Transverse colon (tissue), 4 donors: ENCODE measurements at regions not wholly inside any gene's neighbourhood (a gene's known extent, or its start where the extent isn't known, plus 50 kb on each side); places are given as distances from the start of the nearest gene placed in this dataset.

ENCODE experiments used
- DNase-seq: peaks from one replicate; pipeline ENCODE4 v3.0.0-alpha.2; 2019
- H3K27ac ChIP-seq, 4 donors: fragments of 200-600 bp; sonication (generic); 2 replicates each; pipeline ENCODE4 v1.5.1; 2016 to 2018; ENCODE audit warnings: inconsistent platforms in 4 of 4
- H3K27me3 ChIP-seq: fragments of 200-600 bp; sonication (generic); 2 replicates; pipeline ENCODE4 v1.5.1; 2017; ENCODE audit warnings: inconsistent platforms
- H3K36me3 ChIP-seq, 4 donors: fragments of 200-600 bp; sonication (generic); 2 replicates each; pipeline ENCODE4 v1.5.1; 2017 to 2019; ENCODE audit warnings: inconsistent platforms in 4 of 4
- H3K4me1 ChIP-seq, 4 donors: fragments of 200-600 bp; sonication (generic); 2 replicates each; pipeline ENCODE4 v1.5.1; 2017 to 2020; ENCODE audit warnings: inconsistent platforms in 4 of 4
- H3K4me3 ChIP-seq, 4 donors: fragments of 200-600 bp; sonication (generic); 1 replicate in 1 of 4; 2 replicates in 3 of 4; pipeline versions ENCODE4 v1.5.1 to v1.6.1; 2017 to 2019; ENCODE audit warnings: inconsistent platforms in 4 of 4
- H3K9me3 ChIP-seq, 2 donors: fragments of 200-600 bp; sonication (generic); 2 replicates each; pipeline ENCODE4 v1.5.1; 2017 to 2019; ENCODE audit warnings: inconsistent platforms in 2 of 2
- EP300 ChIP-seq: sonication (generic); formaldehyde crosslinking; IDR thresholded peaks from one replicate; pipeline ENCODE4 v1.6.1; 2017; ENCODE audit warnings: antibody characterized with exemption, low read depth
- POLR2A ChIP-seq: fragments of 450-650 bp; IDR thresholded peaks from one replicate; pipeline ENCODE4 v1.6.1; 2016; ENCODE audit warnings: antibody characterized with exemption, mild to moderate bottlenecking, moderate library complexity
- POLR2AphosphoS5 ChIP-seq, 3 donors: sonication (generic); formaldehyde crosslinking; IDR thresholded peaks; one replicate each; pipeline ENCODE4 v1.6.1; 2016; ENCODE audit warnings: antibody characterized with exemption in 3 of 3
- whole genome bisulfite sequencing, 2 donors: methylation state at CpG; one replicate each; pipeline ENCODE4 v1.1.5; 2018; ENCODE audit warnings: low coverage in 1 of 2; 5-methylcytosine and 5-hydroxymethylcytosine counted together
- in situ Hi-C, 4 donors: fragments of 200-750 bp; cut with MboI; loops; one replicate each; pipeline versions ENCODE4 v1.15.0 to v1.15.1; 2017; ENCODE audit warnings: low sequenced_read_pairs in 3 of 4, low pct_ligation_motif_present in 1 of 4, low pct_unique_long_range_greater_than_20kb in 1 of 4
- intact Hi-C: fragments of 100-400 bp; cut with DNase I; formaldehyde crosslinking; loops from one replicate; pipeline ENCODE4 v1.15.1; 2023; ENCODE audit warnings: low total_unique reads
- TF ChIP-seq, protein P1 (sequence below), 5 experiments: fragments of 200-600 bp in 3 of 5; fragments of 450-650 bp in 2 of 5; sonication (generic) in 3 of 5; IDR thresholded peaks; 1 replicate in 2 of 5; 2 replicates in 3 of 5; pipeline ENCODE4 v1.5.1; 2016 to 2017; ENCODE audit warnings: antibody characterized with exemption in 5 of 5, inconsistent platforms in 3 of 5, mild to moderate bottlenecking in 2 of 5, moderate library complexity in 1 of 5

DNA sequence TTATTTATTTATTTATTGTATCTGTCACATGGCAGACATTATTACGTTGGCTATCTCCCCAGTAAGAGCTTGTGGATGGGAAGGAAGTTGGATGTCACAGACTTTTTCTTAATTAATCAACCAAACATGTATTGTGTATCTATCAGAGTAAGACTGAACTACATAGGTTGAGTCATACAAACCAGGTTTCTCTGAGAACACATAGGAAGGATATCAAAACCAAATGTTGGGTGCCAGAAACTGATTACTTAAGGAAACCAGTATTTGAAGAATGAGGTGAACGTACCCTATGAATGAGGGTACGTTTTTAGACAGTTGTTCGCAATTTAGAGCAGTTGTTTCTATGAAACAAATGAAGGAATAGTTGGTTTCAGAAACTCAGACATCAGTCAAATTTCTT is 136.4 kb downstream of the SLC17A6 start:
- Histone ChIP-seq H3K4me1 (no peaks in the 10 kb centered on the region), H3K27me3 (no peaks in the 10 kb centered on the region), H3K27ac (no peak overlapping the region), H3K9me3 (no peaks in the 10 kb centered on the region), H3K4me3 (no peak overlapping the region), H3K36me3 (no peaks in the 10 kb centered on the region)
- DNase-seq: no peak
- 72 to 73% methylated on average over 4 of the region's 4 CpGs for WGBS, 2 donors
- TF ChIP-seq POLR2AphosphoS5 (IDR thresholded peaks at IDR 0.05) (no peak), EP300 (no peak), POLR2A (no peak)
- TF ChIP-seq, protein P1, sequence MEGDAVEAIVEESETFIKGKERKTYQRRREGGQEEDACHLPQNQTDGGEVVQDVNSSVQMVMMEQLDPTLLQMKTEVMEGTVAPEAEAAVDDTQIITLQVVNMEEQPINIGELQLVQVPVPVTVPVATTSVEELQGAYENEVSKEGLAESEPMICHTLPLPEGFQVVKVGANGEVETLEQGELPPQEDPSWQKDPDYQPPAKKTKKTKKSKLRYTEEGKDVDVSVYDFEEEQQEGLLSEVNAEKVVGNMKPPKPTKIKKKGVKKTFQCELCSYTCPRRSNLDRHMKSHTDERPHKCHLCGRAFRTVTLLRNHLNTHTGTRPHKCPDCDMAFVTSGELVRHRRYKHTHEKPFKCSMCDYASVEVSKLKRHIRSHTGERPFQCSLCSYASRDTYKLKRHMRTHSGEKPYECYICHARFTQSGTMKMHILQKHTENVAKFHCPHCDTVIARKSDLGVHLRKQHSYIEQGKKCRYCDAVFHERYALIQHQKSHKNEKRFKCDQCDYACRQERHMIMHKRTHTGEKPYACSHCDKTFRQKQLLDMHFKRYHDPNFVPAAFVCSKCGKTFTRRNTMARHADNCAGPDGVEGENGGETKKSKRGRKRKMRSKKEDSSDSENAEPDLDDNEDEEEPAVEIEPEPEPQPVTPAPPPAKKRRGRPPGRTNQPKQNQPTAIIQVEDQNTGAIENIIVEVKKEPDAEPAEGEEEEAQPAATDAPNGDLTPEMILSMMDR (IDR thresholded peaks at IDR 0.05): no peak
- in situ Hi-C loops (no loop called here), intact Hi-C loops (no loop called here)

DNA sequence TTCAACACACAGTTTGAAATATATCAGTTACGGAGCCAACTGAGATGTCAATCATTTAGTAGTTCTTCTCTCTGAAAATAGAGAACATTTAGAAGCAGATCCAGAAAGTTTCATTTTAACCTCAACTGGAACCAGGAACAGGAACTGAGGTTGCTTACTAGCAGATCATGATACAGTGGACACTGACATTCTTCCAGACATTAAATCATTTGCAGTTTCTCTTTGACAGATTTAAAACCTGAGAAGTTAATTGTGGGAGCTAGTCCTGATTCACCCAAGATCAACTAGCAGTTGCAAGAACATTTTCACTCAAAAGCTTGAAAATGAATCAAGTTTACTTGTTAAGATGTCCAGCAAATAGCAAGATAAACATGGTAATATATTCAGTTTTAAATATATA is 135.4 kb downstream of the SLC17A6 start:
- H3K27ac ChIP-seq: no peak overlapping the region
- DNase-seq: no peak
- H3K4me3 ChIP-seq: no peak overlapping the region
- no peaks in the 10 kb centered on the region for H3K27me3 ChIP-seq
- no peaks in the 10 kb centered on the region for H3K9me3 ChIP-seq
- TF ChIP-seq POLR2A (no peak), POLR2AphosphoS5 (IDR thresholded peaks at IDR 0.05) (no peak), EP300 (no peak)
- TF ChIP-seq, protein P1 (IDR thresholded peaks at IDR 0.05): no peak
- in situ Hi-C loops (no loop called here), intact Hi-C loops (loop anchor here (2.0 kb wide), 1 partner anchor 69 kb away; no protein-coding TSS in a partner anchor)
- 73 to 92% methylated on average over 1 of the region's 1 CpG for WGBS, 2 donors
- H3K36me3 ChIP-seq: no peaks in the 10 kb centered on the region
- no peaks in the 10 kb centered on the region for H3K4me1 ChIP-seq

DNA sequence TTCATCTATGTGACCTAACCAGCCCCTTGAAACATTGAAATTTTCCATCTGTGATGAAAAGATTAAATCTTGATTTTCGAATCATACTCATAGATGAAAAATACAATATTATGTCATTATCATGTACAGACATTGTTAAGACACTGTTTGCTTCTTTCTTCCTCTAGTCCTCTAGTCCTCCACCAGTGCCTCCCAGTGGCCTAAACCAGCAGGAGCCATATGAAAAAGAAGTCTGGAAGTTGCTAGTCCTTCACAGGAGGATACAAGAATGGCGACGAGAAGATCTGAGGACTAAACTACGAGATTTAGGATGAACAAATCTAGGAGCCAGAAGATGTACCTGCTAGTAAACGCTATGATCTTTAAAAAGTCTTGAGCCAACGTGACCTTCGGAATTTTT is 134.1 kb downstream of the SLC17A6 start:
- Histone ChIP-seq H3K4me1 (no peaks in the 10 kb centered on the region), H3K9me3 (no peaks in the 10 kb centered on the region), H3K4me3 (no peak overlapping the region), H3K27ac (no peak overlapping the region), H3K27me3 (no peaks in the 10 kb centered on the region), H3K36me3 (no peaks in the 10 kb centered on the region)
- intact Hi-C loops (loop anchor here (2.0 kb wide), 1 partner anchor 68 kb away; no protein-coding TSS in a partner anchor), in situ Hi-C loops (no loop called here)
- TF ChIP-seq POLR2A (no peak), EP300 (no peak), POLR2AphosphoS5 (IDR thresholded peaks at IDR 0.05) (no peak)
- TF ChIP-seq, protein P1 (IDR thresholded peaks at IDR 0.05): no peak
- DNase-seq: no peak
- WGBS, 2 donors: 81 to 86% methylated on average over 5 to 7 of the region's 7 CpGs

DNA sequence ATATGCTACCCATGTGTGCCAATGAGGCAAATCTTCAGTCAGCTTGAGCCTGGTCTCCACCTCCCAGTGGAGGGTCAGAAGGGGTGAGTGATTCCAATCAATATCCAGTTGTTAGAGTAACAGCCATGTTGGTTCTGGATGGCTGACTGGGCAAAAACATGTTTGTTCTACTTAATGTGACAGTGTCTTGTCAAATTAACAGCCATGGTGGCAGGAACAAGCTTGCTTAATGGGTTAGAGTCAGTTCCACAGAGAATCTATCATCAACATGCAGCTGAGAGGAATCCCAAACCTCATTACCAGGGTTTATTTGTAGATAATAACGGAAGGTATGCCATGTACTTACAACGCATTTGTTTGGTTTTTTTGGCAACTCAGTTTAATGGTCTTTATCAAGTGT is 133.2 kb downstream of the SLC17A6 start:
- no peaks in the 10 kb centered on the region for H3K4me1 ChIP-seq
- no peak overlapping the region for H3K27ac ChIP-seq
- 52 to 62% methylated on average over 2 of the region's 2 CpGs for WGBS, 2 donors
- no peak overlapping the region for H3K4me3 ChIP-seq
- no peaks in the 10 kb centered on the region for H3K9me3 ChIP-seq
- H3K27me3 ChIP-seq: no peaks in the 10 kb centered on the region
- no peak for DNase-seq
- no peaks in the 10 kb centered on the region for H3K36me3 ChIP-seq
- intact Hi-C loops: no loop called here
- in situ Hi-C loops: no loop called here
- TF ChIP-seq POLR2A: no peak
- TF ChIP-seq, protein P1 (IDR thresholded peaks at IDR 0.05): no peak
- TF ChIP-seq POLR2AphosphoS5 (IDR thresholded peaks at IDR 0.05): no peak
- TF ChIP-seq EP300: no peak
